Gastroesophageal sphincter (tissue), 3 donors: ENCODE measurements at regions not wholly inside any gene's neighbourhood (a gene's known extent, or its start where the extent isn't known, plus 50 kb on each side); places are given as distances from the start of the nearest gene placed in this dataset.

ENCODE experiments used
- CTCF ChIP-seq, 4 experiments: fragments of 200-600 bp in 2 of 4; fragments of 450-650 bp in 2 of 4; sonication (generic) in 1 of 4; IDR thresholded peaks; one replicate each; pipeline ENCODE4 v1.5.1; 2017 to 2019; ENCODE audit warnings: antibody characterized with exemption in 4 of 4, mild to moderate bottlenecking in 2 of 4, moderate library complexity in 2 of 4
- POLR2A ChIP-seq, 2 donors: fragments of 450-650 bp; IDR thresholded peaks; one replicate each; pipeline ENCODE4 v1.6.1; 2017; ENCODE audit warnings: antibody characterized with exemption in 2 of 2, mild to moderate bottlenecking in 2 of 2, moderate library complexity in 1 of 2

DNA sequence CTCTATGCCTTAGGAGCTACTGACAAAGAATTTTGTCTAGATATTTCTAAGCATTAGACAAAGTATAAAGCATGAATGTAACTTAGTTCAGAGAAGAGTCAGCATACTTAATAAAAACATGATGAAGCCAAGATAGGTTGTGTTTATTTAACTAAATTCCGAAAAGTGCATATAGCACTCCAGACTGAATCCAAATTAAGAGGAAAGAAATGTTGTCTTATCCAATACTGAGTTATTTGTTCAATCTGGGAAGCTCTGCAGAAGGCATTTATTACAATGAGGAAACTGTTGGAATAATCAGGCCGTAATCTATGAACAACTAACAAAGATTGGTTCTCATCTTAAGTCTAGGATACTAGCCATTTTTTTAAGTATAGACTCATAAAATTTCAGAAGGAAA, 100.2 kb downstream of the TNFSF18 start:
- TF ChIP-seq POLR2A (IDR thresholded peaks at IDR 0.05) (no peak), CTCF (IDR thresholded peaks at IDR 0.05) (no peak)
